ENCODE measurements at regions not wholly inside any gene's neighbourhood (a gene's known extent, or its start where the extent isn't known, plus 50 kb on each side); places are given as distances from the start of the nearest gene placed in this dataset.

DNA sequence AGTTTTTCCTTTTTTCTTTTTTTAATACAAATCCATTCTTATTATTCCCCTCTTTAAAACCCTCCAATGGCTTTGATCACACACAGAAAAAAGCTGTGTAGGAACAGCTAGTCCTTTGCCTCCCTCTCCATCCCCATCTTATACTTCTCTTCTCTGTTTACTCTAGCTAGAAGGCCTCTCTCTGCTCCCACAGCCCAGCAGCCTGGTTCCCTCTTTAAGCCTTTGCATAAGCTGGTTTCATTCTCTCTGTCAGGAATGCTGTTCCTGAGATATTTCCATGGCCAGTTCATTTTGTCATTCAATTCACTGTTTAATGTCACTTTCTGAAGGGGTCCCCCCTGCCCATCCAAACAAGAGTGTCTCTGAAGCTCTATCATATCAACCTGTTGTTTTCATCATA lies 143.3 kb upstream of the ST6GALNAC5 start:
- Histone ChIP-seq H3K27me3 (ENCODE audit: control insufficient read depth in 1 of 2, insufficient read depth in 2 of 2, low read length in 2 of 2) (no peaks in the 10 kb centered on the region), H2AFZ (ENCODE audit: low read length) (no peak overlapping the region), H3K9me3 (ENCODE audit: low read length) (0 out of 2 replicates have a peak, but pooled peaks cover 10% of the 10 kb centered on the region), H3K27ac (ENCODE audit: extremely low read length, insufficient read depth, low read length) (no peak overlapping the region), H3K9ac (ENCODE audit: insufficient read depth, low read depth, low read length) (no peak overlapping the region), H3K36me3 (replicated peaks in 1 of 2; ENCODE audit: control insufficient read depth in 1 of 2, insufficient read depth in 2 of 2, low read length in 2 of 2) (no peaks in the 10 kb centered on the region), H4K20me1 (ENCODE audit: insufficient read depth, low read length) (no peaks in the 10 kb centered on the region), H3K79me2 (ENCODE audit: insufficient read depth, low read length) (no peaks in the 10 kb centered on the region), H3K4me1 (ENCODE audit: insufficient read depth, low read length) (no peaks in the 10 kb centered on the region), H3K4me2 (ENCODE audit: low read depth, low read length) (no peak overlapping the region), H3K4me3 (replicated peaks in 1 of 3; ENCODE audit: insufficient read depth in 1 of 3, low read depth in 2 of 3, low read length in 3 of 3) (no peak overlapping the region)
- in situ Hi-C loops (cut with HindIII; ENCODE audit: extremely low pct_ligation_motif_present, low pct_unique_long_range_greater_than_20kb) (no loop called here), intact Hi-C loops (cut with micrococcal nuclease; ENCODE audit: unreplicated experiment) (no loop called here)
- TF ChIP-seq RCOR2 (CRISPR knock-in tag; IDR thresholded peaks at IDR 0.05) (no peak), MNT (IDR thresholded peaks at IDR 0.05) (no peak), ZNF256 (CRISPR knock-in tag; conservative IDR thresholded peaks at IDR 0.05) (no peak), CBX2 (IDR thresholded peaks at IDR 0.05; ENCODE audit: low read depth, low read length) (no peak), CBX2 (CRISPR knock-in tag; IDR thresholded peaks at IDR 0.05; ENCODE audit: low read depth) (no peak), MXD1 (CRISPR knock-in tag; IDR thresholded peaks at IDR 0.05) (no peak), REPIN1 (CRISPR knock-in tag; IDR thresholded peaks at IDR 0.05; ENCODE audit: borderline replicate concordance, low read depth) (no peak)
- ATAC-seq (no peak), FAIRE-seq (no peak), DNase-seq (ENCODE audit: low spot score) (no peak)
- ChIA-PET POLR2A (no interaction called here), CTCF (ENCODE audit: low intra/inter-chr PET ratio, low total read pairs) (no interaction called here)
- BruUV-seq (replicated peaks) = no TSS peak

GRCh38 chr1:76724816-76725215 lies 142.5 kb upstream of the ST6GALNAC5 start:
- intact Hi-C loops (cut with micrococcal nuclease; ENCODE audit: unreplicated experiment) (no loop called here), in situ Hi-C loops (cut with HindIII; ENCODE audit: extremely low pct_ligation_motif_present, low pct_unique_long_range_greater_than_20kb) (no loop called here)
- no peak overlapping the region for H2AFZ ChIP-seq (ENCODE audit: low read length)
- no peaks in the 10 kb centered on the region for H4K20me1 ChIP-seq (ENCODE audit: insufficient read depth, low read length)
- no peak overlapping the region for H3K4me3 ChIP-seq (replicated peaks in 1 of 3; ENCODE audit: insufficient read depth in 1 of 3, low read depth in 2 of 3, low read length in 3 of 3)
- H3K79me2 ChIP-seq (ENCODE audit: insufficient read depth, low read length) = no peaks in the 10 kb centered on the region
- H3K9me3 ChIP-seq (ENCODE audit: low read length) = 0 out of 2 replicates have a peak, but pooled peaks cover 10% of the 10 kb centered on the region
- H3K9ac ChIP-seq (ENCODE audit: insufficient read depth, low read depth, low read length) = no peak overlapping the region
- BruUV-seq (replicated peaks) = no TSS peak
- peaks cover 2% of the 10 kb centered on the region; the same call in 1 of the 2 replicates for H3K4me1 ChIP-seq (ENCODE audit: insufficient read depth, low read length)
- no peak overlapping the region for H3K4me2 ChIP-seq (ENCODE audit: low read depth, low read length)
- DNase-seq (ENCODE audit: low spot score) (no peak), ATAC-seq (no peak), FAIRE-seq (no peak)
- no peaks in the 10 kb centered on the region for H3K36me3 ChIP-seq (replicated peaks in 1 of 2; ENCODE audit: control insufficient read depth in 1 of 2, insufficient read depth in 2 of 2, low read length in 2 of 2)
- no peak overlapping the region for H3K27ac ChIP-seq (ENCODE audit: extremely low read length, insufficient read depth, low read length)
- POLR2A ChIA-PET = no interaction called here
- no peaks in the 10 kb centered on the region for H3K27me3 ChIP-seq (ENCODE audit: control insufficient read depth in 1 of 2, insufficient read depth in 2 of 2, low read length in 2 of 2)
- WGBS (ENCODE audit: low lambda C conversion rate) = 36% methylated on average over 3 of the region's 3 CpGs
- CTCF ChIA-PET (ENCODE audit: low intra/inter-chr PET ratio, low total read pairs) = no interaction called here
- TF ChIP-seq ZNF260 (CRISPR knock-in tag; IDR thresholded peaks at IDR 0.05; ENCODE audit: borderline replicate concordance, low read depth) = no peak
- TF ChIP-seq TFE3 (CRISPR knock-in tag; IDR thresholded peaks at IDR 0.05) = no peak
- TF ChIP-seq POLR2A (IDR thresholded peaks at IDR 0.05; ENCODE audit: insufficient read depth in 1 of 2, low read depth in 2 of 2, low read length in 2 of 2) = no peak
- TF ChIP-seq, protein P1, sequence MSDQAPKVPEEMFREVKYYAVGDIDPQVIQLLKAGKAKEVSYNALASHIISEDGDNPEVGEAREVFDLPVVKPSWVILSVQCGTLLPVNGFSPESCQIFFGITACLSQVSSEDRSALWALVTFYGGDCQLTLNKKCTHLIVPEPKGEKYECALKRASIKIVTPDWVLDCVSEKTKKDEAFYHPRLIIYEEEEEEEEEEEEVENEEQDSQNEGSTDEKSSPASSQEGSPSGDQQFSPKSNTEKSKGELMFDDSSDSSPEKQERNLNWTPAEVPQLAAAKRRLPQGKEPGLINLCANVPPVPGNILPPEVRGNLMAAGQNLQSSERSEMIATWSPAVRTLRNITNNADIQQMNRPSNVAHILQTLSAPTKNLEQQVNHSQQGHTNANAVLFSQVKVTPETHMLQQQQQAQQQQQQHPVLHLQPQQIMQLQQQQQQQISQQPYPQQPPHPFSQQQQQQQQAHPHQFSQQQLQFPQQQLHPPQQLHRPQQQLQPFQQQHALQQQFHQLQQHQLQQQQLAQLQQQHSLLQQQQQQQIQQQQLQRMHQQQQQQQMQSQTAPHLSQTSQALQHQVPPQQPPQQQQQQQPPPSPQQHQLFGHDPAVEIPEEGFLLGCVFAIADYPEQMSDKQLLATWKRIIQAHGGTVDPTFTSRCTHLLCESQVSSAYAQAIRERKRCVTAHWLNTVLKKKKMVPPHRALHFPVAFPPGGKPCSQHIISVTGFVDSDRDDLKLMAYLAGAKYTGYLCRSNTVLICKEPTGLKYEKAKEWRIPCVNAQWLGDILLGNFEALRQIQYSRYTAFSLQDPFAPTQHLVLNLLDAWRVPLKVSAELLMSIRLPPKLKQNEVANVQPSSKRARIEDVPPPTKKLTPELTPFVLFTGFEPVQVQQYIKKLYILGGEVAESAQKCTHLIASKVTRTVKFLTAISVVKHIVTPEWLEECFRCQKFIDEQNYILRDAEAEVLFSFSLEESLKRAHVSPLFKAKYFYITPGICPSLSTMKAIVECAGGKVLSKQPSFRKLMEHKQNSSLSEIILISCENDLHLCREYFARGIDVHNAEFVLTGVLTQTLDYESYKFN (CRISPR knock-in tag; conservative IDR thresholded peaks at IDR 0.05) = no peak

Data from HepG2 (cell line).